ENCODE measurements at regions not wholly inside any gene's neighbourhood (a gene's known extent, or its start where the extent isn't known, plus 50 kb on each side); places are given as distances from the start of the nearest gene placed in this dataset.
"Not testable (repeated sequence)": the region's sequence is repeated elsewhere in the genome, so short reads cannot be mapped to it uniquely, and the experiment has no call there.

DNA sequence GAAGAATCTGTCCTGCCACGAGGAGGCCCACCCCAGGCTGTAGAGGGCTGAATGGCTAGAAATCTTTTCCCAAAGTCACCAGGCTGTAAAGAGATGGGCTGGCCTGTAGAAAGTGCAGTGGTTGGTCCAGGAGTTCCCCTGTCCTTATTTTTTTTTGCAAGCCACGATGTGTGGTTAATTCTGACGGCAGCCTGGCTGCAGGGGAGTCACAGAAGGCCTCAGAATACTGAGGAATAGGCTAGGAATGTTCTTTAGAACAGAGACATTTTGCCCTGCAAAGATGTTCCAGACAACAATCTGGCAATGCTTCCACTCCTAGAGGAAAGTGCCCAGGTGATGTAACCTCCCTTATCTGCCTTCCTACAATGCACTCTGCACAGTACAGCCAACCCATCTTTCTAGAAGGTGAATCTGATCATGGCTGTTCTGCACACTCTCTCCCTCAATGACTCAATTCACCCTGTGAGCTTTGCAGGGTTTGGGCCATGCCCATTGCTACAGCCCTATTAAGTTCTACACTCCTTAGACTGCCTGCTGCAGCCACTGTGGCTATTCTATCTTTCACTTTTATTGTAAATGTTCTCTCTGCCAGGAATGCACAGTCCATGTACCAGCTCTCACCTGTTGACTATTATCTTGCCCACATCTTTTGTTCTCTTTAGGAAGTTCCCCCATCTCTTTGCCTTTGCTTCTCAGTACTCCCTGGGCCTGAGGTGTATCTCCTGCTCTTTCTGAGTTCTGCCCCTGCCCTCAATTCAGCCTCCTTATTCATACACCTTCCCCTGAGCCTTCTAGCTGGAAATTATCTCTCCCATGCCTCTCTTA is 377.8 kb upstream of the CLINT1 start:
- no peak for DNase-seq

DNA sequence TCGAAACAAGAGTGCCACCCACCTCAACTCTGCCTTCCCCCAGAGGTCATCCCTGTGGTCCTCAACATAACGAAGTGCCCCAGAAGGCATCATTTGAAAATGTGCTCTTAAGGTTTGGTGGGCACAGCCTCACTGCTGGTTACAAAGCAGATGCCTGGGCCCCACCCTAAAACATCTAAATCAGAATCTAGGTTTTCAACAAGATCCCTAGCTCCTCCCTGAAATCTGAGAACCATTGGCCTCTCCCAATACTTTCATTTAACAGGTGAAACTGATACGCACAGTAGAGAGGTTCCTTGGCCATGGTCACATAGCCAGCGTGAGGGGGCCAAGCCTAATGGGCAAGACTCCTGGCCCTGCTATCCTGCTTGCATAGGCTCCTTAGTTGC is 376.2 kb upstream of the CLINT1 start:
- no peak for DNase-seq

DNA sequence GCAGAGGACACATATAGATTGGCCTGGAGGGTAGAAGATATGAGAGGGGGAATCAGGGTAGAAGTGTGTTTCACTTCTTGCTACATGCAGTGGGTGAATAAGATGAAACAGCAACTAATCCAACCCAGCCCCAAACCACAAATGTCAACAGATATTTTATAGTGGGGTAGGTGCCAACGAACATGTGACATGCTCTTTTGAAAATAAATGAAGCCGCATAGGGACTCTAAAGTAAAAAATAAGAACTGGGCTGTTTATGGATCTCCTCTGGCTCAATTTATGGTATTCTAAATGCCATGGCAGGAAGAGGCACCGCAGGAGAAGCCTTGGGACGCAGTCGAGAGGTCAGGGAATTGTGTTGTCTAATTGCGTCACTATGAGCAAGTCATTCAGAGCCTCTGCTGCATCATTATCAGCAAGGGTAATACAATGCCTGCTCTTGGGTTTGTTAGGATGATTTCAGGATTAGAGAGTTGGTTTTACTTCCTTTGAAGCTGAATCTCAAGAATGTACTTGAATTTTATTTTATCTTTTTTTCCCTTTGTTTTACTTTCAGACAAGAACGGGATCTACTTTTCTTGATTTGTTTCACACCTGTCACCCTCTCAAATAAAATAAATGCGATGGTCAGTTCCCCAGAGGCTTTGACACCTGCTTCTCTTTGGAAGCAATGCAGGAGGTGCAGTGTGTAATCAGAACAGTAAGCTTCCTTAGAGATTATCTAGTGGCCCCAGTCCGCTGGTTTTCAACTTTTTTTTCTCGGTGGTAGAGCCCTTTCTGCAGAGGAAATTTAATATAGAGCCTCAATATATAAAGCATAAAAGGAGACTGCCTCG is 375.6 kb upstream of the CLINT1 start:
- DNase-seq, result no peak

DNA sequence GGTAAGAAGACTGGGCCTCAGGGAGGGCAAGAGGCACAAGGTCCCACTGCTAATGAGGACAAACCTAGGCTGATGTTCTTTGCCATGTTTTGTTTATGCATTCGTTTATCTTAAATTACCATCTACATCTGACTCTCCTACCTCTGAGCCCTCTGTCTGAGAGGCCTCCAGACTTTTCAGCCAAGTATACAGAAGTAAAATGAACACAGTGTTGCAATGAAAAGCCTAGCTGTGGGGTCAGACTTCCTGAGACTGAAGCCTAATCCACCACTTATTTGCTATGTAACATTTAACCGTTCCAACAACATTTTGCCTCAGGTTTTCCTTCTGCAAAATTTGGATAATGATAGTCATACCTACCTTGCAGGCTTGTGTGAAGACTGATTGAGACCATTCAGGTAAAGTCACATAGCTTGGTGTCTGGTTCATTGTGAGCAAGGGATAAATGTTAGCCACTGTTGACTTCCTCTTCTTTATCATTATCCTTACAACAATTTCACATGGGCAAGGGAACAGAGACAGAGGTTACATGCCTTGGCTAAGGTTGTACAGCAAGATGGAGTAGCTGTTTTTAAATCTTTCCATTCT is 374.9 kb upstream of the CLINT1 start:
- DNase-seq, result no peak

DNA sequence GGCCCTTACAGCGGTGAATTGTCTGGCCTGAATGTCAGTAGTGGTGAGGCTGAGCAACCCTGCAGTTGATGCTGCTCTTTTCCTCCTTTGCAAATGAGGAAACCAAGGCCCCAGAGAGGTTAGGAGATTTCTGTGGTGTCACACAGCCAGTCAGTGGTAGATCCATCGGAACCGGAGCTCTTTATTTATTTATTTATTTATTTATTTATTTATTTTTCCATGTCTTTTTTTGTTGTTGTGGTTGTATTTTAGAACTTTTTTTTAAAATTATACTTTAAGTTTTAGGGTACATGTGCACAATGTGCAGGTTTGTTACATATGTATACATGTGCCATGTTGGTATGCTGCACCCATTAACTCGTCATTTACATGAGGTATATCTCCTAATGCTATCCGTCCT is 368.4 kb upstream of the CLINT1 start:
- not testable (repeated sequence) for DNase-seq

DNA sequence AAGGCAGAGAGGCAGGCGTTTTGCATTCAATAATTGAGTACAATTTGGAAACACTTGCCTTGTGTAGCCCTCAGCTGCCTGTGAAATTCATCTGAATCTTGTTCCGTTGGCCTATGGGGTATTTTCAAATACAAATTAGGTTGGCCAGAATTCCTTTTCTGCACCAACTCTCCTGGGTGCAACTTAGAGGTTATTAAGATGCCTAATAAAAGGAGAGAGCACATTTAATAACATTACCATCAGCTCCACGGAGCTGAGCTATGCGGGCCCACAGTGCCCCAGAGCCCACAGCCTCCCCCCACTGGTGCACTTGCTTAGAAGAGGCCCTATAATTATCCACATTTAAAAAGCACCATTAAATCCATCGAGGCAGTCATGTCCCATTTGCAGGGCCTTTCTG is 367.6 kb upstream of the CLINT1 start:
- DNase-seq, result no peak

DNA sequence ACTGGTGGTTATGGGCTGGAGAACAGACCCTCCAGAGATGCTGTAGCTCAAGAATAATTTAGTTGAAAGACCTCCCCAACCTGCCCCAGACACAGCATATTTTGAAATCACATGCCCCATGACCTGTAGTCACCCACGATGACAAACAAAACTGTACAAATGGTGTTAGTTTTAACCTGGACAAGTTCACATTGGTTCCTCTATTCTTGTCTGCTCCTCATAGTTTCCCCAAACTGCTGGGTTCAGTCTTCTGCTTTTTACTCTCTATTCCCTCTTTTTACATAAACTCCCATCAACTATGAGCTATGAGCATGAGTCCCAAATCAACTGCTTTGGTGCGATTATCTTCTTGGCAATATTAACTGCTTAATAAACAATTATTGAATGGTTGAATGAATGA is 365.3 kb upstream of the CLINT1 start:
- no peak for DNase-seq

DNA sequence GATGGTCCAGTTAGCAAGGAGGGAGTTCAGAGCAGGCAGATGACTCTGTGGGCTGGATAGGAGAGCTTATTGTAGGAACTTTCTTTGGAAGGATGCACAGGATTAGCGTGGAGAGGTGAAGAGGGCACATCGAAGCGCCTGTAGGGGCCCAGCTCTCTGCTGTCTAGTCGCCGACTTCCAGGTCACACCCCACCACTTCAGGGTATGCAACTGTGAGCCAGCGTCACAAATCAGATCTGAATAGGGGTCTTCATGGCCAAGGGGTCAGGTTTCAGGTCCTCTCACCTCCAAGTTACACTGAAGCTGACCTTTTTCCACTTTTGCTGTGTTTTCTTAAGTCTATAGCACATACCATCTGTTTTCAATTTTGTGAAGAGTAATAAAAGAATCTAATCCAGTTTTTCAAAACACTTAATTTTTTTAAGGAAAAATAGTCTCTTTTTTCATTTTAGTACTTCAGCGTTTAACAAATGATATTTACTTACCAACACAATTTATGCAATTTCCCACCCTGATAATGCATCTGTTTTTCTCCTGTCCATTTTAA is 364.2 kb upstream of the CLINT1 start:
- DNase-seq, result no peak

DNA sequence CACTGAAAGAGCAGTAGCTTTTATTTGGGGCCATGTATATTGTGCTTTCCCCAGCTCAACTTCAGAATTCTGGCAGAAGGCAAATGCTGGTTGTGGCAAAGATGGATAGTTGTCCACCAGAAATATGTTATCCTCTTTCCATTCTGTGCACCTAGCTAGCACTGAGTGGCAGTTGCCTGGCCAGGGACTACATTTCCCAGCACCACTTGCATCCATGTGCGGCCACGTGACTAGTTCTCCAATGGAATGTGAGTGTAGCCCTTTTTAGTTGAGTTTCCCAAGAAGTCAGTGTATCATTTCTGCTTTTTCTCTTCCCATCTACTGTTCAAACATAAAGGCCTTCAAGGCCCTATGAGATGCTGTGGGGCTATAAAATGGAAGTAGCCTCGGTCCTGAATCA is 354.0 kb upstream of the CLINT1 start:
- DNase-seq, result no peak

DNA sequence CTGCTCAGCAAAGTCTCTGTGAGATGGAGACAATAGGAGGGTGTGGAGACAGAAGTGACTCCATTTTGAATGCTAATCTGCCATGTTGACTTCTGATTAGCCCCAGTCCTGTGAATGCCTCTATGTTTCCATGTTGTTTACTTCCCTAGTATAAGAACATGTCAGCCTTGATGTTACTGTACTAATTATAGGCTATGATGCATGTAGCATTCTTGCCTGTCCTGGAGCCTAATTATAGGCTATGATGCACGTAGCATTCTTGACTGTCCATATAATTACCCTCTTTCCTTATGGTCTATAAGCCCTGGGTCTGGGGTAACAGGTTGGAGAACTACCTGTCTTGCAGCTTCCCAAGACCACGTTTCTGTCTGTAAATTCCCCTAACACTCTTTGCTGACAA is 353.3 kb upstream of the CLINT1 start:
- DNase-seq, result no peak

DNA sequence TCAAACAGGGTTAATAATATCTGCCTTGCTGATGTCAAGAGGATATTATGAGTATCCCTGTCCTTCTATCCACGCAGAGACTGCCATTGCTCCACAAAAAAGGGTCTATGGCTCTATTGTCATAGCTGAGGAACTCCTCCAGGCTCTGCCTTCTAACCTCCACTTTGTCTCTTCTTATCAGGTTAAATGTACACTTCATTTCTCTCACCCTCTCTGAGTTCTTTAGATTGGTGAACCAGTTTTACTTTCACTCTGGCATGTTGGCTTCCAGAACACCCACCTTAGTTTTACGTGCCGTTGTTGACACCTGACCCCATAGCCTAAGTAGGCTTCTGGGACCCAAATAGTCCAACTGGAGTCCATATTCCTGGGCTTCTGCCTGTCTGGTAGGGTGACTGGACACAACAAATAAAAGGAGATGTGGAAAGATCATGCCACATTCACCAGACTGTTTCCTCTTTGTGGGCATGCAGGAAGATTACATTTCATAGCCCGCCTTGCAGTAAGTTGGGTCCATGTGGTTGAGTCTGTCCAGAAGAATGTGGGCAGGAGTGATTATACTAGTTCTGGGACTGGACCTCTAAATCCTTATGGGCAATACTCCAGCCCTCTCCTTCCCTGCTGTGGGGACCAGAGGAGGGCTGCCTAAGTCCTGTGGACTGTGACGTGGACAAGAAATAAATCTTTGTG is 350.4 kb upstream of the CLINT1 start:
- no peak for DNase-seq

DNA sequence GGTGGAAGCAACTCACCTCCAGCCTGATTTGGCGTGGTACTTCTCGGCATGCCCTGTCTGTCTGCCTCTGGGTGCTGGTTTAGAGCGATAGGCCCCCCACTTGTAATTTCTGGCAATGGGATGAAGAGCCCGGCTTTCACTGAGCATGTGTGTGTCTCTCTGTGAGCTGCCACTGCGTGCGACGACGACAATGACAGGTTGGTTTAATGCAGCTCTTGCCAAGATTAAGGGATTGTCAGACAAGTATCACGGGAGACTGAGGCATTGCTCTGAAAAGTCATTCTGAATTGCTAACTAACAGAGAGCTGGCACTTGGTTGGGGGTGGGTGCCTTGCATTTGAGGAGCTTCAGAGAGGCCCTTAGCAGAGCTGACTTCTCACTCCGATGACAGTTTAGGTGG is 348.8 kb upstream of the CLINT1 start:
- DNase-seq, result no peak

DNA sequence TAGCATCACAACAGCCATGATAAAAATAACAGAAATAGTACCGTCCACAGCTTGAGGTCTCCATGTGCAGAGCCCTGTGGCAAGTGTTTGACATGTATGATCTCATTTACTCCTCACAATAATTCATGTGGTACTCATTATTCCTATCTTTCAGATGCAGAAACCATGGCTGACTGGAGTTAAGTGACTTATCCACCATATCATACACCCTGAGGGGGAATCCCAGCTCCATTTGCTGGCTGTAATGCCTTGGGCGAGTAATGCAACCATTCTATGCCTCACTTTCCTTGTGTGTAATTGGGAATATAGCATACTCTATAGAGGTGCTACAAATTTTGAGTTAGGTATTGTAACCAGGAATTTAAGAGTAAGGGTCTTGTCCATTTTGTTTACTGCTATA is 347.0 kb upstream of the CLINT1 start:
- no peak for DNase-seq

DNA sequence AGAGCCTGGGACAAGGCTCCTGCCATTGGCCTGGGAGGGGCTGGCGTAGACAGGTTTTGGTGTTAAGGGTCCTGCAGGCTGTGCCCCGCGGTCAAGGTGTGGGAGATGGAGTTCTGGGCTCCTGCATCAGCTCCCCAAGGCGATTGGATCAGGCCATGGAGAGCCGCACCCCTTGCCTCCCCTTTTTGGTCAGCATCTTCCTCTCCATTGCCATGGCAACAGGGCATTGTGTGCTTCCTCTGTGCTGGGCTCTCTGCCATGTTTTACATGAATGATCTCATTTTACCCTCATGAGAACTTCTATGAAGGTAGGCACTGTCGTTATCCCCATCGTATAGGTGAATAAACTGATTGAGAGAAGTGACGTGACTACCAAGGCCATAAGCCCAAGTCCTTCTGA is 344.3 kb upstream of the CLINT1 start:
- no peak for DNase-seq

DNA sequence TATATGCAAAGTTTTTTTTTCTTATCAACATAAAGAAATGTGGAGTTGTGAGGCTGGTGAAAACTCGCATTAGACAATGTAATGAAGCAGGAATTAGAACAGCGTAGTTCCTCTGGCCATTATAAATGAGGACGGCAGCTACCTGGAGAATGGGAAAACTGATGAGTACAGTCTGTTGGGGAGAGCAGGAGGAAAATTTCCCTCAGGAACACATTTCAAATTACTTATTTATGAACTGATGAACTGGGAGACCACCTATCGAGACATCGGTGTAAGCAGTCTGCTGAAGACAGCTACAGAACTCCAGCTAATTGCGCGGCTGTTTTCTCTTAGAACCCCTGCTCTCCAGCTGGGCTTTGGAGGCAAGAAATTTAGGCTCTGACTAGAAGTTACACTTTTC is 343.9 kb upstream of the CLINT1 start:
- no peak for DNase-seq

DNA sequence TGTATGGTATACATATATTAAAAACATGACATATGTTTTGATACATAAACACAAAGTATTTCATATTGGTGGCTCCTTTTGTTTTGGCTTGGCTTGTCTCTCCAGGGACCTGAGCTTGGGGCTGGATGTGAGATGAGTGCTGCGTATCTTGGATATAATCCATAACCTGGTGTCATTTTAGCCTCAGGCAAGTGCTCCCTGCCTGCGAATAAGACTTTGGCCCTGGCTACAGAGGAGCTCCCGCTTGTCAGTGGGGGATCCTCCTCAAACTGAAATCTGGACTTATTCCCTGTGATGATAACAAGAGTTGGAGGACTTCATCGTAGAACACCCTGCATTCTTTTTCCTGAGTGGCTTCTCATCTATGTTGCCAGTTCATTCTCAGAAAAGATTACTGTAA is 341.7 kb upstream of the CLINT1 start:
- DNase-seq, result no peak

DNA sequence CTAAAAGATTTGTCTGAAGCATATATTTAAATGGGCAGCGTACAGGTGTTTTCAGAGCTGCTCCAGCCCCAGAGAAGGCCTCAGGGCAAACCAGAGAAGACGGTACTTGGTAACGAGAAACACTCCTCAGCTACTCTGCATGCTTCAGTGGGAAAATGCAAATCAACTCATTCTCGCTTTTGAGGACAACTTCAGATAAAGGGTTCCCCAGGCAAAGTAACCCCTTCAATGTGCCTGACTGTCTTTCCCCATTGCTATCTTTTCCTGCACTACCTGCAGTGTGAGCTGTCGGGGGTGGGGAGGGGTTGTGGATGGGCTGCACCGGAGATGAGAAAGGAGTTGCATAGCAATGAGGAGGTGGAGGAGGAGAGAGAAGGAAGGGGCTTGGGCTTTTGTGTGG is 339.7 kb upstream of the CLINT1 start:
- DNase-seq, result no peak

DNA sequence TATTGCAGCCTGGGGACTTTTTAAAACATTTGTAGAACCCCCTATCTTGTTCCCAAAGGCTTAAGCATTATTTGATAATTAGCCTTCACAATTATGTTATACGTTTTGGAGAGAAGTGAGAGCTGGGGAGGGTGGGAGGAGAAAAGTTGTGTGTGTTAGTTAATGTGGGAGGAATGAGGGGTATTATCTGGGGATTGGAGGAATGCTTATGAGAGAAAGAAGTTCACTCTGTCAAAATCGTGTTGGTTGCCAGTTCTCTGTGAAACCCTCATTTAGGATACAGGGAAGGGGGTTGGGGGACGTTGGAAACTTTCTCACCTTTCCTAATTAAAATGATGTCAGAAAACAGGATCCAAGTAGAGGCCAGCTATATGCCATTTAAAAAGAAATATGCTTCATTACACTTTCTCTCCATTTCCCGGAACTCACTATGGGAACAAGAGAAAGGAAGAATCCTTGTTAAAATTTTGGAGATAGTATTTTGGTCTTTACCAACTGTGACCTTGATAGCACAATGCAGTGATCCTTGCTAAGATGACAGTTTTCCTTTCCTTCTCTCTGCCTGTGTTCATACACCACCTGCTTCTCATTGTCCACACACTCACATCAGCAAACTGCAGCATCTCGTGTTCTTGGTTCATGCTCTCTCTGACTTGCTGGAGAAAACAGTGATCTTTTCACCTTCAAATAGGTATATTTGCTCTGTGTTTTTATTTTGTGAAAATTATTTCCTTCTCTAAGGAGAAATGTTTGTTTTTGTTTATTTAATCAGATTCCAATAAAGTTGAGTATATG is 336.7 kb upstream of the CLINT1 start:
- no peak for DNase-seq

DNA sequence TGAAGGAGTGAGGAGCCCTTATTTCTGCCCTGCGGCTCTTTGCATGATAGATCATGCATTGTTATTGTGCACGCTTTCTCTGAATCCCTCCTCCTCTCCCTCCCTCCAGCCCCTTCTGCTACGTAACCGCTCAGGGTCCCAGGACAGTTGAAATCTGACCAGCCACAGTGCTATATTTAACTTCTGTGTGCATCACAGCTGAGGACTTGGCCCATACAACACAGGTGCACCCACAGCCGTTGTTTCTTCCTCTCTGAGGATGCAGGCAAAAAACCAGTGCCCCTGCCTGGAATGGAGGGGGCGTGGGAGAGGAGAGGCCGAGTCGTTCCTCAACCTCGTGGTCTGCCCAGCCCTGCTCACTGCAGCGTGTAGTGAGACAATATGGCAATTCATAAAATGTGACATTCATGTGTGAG is 335.6 kb upstream of the CLINT1 start:
- DNase-seq, result no peak

DNA sequence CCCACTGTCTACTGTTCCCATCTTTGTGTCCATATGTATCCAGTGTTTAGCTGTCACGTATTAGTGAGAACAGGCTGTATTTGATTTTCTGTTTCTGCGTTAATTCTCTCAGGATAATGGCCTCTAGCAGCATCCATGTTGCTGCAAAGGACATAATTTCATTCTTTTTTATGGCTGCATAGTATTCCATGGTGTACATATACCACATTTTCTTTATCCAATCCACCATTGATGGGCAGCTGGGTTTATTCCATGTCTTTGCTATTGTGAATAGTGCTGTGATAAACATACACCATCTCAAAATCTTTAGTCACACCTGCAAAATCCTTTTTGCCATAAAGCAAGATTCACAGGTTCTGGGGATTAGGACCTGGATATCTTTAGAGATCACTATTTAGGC is 334.4 kb upstream of the CLINT1 start:
- not testable (repeated sequence) for DNase-seq

DNA sequence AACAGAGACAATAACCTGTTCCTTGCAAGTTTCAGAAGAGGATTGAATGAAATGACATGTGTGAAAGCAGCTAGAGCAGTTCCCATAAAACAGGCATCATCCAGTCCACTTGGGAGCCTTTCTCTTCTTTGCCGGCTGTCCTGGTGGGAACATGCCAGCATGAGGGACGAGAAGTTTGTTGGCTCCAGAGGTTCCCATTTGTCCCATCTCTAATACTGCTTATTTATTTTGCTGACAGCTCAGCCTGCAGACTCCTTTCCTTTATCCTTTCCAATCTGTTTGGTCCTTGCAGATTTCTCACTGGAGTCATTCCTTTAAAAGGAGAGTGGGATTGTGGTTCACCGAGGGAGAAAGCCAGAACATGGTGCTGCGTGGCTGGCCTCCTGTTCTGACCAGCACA is 321.5 kb upstream of the CLINT1 start:
- no peak for DNase-seq

DNA sequence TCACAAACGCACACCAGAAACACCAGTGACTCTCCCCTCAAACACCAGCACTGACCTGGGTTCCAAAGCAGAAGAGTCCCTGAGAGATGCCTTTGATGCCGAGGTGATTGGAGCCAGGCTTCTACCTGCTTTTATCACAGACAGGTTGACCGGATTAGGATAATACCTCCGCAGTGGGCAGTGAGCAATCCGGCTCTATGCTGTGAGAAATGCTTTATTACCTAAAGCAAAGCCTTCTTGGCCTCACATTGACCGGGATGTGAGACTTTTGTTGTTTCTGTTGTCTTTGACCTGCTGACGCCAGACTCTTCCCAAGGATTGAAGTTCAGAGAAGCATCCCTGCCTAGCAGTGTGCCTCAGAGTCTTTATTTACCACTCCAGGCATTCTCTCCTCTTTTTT is 320.3 kb upstream of the CLINT1 start:
- no peak for DNase-seq

All from stimulated activated CD8-positive, alpha-beta memory T cell treated with anti-CD3 and anti-CD28 coated beads, Interleukin-4, amount 100 ng/mL, for 48 hours (primary cell).